NCI-H2029 (cell line): ENCODE measurements at regions not wholly inside any gene's neighbourhood (a gene's known extent, or its start where the extent isn't known, plus 50 kb on each side); places are given as distances from the start of the nearest gene placed in this dataset.
A peak's percentile ranks its signal among the peaks of the same experiment; 100 is the strongest.
"Not testable (repeated sequence)": the region's sequence is repeated elsewhere in the genome, so short reads cannot be mapped to it uniquely, and the experiment has no call there.

ENCODE experiments used
- DNase-seq: peaks from one replicate; lab custom pipeline; 2025; lab: John Stamatoyannopoulos, UW

DNA sequence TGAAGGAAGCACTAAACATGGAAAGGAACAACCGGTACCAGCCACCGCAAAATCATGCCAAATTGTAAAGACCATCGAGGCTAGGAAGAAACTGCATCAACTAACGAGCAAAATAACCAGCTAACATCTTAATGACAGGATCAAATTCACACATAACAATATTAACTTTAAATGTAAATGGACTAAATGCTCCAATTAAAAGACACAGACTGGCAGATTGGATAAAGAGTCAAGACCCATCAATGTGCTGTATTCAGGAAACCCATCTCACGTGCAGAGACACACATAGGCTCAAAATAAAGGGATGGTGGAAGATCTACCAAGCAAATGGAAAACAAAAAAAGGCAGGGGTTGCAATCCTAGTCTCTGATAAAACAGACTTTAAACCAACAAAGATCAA is 206.3 kb downstream of the SLC38A4 start:
- not testable (repeated sequence) for DNase-seq

DNA sequence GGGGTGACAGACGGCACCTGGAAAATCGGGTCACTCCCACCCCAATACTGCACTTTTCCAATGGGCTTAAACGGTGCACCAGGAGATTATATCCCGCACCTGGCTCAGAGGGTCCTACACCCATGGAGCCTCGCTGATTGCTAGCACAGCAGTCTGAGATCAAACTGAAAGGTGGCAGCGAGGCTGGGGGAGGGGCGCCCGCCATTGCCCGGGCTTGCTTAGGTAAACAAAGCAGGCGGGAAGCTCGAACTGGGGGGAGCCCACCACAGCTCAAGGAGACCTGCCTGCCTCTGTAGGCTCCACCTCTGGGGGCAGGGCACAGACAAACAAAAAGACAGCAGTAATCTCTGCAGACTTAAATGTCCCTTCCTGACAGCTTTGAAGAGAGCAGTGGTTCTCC is 208.1 kb downstream of the SLC38A4 start:
- not testable (repeated sequence) for DNase-seq

- no peak for DNase-seq
Measured at GRCh38 chr12:46617167-46617566, 208.6 kb downstream of the SLC38A4 start.

- DNase-seq: no peak
Measured at GRCh38 chr12:46610754-46611153, 215.0 kb downstream of the SLC38A4 start.

- DNase-seq: no peak
Measured at GRCh38 chr12:46609674-46610073, 216.1 kb downstream of the SLC38A4 start.

DNA sequence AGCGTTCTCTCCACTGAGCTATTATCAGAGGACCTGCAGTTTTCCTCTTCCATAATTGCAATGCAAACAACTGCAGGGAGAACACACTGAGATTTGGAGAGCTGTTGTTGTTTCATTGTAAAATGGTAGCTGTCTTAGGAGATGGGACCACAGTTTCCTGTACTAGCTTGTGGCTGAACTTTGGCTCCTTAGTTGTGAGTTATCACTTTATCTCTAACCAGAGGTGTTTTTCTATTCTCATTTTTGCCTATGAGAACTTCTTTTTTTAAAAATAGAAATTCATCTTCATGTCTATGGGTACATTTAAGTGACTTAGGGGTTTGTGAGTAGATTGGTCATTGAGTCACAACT is 216.5 kb downstream of the SLC38A4 start:
- no peak for DNase-seq

DNA sequence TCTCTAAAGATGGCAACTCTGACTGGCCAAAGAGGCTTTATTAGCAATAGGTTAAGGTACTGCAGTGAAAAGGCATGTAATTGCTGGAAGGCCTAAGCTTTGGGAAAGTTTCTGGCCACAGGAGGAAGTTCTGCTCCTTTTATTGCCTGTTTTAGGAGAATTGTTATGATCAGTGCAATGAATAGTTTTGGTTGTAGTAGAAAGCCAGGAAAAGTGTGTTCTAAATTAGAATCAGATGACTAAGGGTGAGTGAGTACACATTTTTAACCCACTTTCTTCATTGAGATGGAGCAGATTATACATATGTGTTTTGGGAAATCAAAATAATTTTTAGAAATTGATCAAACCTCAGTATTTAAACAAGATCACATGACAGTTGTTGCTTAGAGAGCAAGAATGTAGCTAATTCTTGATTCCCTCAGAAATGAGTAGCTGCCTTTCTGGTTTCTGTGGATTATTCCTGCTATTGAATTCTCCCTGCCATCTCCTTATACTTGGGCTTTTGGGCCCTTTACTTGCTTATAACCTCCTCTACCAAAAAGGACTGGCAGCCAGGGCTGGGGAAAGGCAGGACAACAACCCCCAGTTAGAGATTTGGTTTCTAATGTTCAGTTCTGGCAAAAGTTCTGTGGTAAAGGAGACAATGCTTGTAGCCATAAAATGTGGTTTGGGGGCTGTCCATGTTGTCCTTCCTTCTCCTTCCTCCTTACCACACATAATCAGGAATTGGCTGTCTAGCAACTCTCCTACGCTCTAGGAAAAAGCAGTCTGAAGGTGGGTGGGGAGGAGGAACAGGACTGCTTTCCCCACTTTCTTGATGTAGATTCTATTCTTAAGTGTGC is 217.1 kb downstream of the SLC38A4 start:
- DNase-seq: no peak

- no peak for DNase-seq
Measured at GRCh38 chr12:46604684-46605083, 221.1 kb downstream of the SLC38A4 start.

DNA sequence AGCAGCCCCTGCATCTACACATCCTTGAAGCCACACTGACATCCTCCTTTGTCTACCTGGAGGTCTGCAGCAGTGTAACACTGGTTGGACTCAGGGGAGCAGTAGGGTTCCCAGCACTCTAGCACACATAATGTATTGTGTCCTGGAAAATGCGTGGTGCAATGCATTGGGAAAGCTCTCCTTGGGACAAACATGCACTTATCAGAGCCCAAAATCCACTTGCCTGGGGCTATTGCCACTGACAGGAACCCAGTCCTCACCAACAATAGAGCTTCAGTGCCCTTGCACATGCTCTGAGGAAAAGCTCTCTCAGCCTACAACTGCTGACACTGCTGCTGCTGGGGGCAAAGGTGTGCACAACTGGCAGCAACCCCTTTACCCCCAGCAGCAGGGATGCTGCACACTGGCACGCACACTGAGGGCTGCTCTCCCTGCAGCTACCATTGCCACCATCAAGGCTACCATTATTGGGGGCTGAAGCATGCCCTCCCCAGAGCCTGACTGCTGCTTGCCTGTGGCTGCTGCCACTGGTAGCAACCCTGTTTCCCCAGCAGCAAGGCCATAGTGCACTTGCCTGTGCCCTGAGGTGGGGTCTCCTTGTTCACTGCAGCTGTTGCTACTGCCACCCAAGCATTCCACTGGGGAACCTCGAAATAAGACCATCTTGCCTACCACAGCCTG is 221.9 kb downstream of the SLC38A4 start:
- no peak for DNase-seq

GRCh38 chr12:46602474-46602873 is 223.3 kb downstream of the SLC38A4 start:
- no peak for DNase-seq

- no peak for DNase-seq
Measured at GRCh38 chr12:46590991-46591703, 218.6 kb upstream of the SLC38A2 start.

- peak; percentile 88 for DNase-seq
Measured at GRCh38 chr12:46585854-46586621, 213.5 kb upstream of the SLC38A2 start.

GRCh38 chr12:46584098-46584497 is 211.5 kb upstream of the SLC38A2 start:
- DNase-seq: not testable (repeated sequence)

DNA sequence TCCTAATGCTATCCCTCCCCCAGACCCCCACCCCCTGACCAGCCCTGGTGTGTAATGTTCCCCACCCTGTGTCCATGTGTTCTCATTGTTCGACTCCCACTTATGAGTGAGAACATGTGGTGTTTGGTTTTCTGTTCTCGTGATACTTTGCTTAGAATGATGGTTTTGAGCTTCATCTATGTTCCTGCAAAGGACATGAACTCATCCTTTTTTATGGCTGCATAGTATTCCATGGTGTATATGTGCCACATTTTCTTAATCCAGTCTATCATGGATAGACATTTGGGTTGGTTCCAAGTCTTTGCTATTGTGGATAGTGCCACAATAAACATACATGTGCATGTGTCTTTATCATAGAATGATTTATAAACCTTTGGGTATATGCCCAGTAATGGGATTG is 209.4 kb upstream of the SLC38A2 start:
- not testable (repeated sequence) for DNase-seq

GRCh38 chr12:46580445-46580844 is 207.9 kb upstream of the SLC38A2 start:
- DNase-seq: no peak

DNA sequence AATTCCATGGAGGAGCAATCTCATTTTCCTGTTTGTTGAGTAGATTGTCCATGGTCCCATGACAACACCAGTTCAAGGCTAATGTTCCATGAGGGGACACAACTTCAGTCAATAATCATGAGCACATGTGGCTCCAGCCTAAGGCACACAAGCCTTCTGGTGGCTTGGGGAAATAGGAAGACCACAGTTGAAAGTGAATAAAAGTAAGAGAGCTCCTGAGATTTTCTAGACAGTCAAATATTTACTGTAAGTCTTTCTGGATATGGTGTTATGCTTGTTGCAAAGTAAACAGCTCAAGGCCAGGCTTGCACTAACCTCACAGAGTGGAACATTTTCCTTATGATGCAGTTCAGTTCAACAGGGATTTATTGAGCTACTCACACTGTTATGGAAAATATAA is 206.9 kb upstream of the SLC38A2 start:
- DNase-seq: no peak

GRCh38 chr12:46578190-46578982 is 205.8 kb upstream of the SLC38A2 start:
- no peak for DNase-seq

DNA sequence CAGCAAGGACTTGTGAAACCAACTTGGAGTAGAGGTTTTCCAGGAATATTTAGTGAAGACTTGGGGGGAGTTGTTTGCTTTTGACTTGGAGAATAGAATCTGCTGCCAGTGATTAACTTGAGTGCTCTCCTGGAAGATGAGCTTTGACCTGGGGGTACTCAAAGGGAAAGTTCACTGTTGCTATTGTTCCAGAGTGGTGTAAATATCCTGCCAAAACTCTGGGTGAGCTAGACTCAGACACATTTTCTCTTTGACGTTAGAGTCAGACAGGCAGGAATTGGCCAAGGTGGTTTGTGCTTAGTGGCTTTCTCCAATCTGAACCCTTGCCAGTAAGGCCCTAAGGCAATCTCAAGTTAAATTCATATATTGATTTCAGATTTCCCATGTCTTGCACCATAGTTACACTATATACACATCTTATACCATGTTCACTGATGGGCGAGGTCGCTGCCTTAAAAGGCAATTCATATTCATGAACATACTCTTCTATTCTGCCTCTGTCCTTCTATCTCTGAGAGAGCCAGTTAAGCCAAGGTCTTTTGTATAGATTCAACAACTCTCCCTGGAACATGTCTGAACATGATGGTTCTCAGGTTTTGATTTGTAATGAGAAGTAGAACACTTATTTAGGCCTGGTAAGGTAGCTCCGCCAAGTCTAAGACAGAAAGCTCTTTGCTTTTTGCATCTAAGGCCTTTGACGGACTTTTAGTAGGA is 204.6 kb upstream of the SLC38A2 start:
- no peak for DNase-seq

GRCh38 chr12:46574847-46575246 is 202.3 kb upstream of the SLC38A2 start:
- no peak for DNase-seq

DNA sequence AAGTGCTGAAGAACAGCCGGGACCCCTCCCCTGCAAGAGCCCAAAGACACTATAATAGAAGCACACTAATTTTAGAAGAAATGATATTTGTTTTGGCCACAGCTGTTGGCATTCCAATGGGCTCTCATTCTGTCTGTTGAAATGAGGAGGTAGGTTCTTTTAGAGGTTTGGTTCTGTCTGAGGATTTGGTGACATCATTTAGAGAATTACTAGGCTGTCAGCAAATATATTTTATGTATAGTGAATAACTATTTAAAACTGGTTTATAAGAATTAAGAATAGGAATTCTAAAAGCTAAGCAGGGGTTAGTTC is 200.7 kb upstream of the SLC38A2 start:
- no peak for DNase-seq
